WI38 (cell line): ENCODE measurements at regions not wholly inside any gene's neighbourhood (a gene's known extent, or its start where the extent isn't known, plus 50 kb on each side); places are given as distances from the start of the nearest gene placed in this dataset.
"Not testable (repeated sequence)": the region's sequence is repeated elsewhere in the genome, so short reads cannot be mapped to it uniquely, and the experiment has no call there.

ENCODE experiments used
- H3K4me3 ChIP-seq: 2 replicates; pipeline ENCODE4 v1.5.1; 2011; ENCODE audit warnings: low read depth, mild to moderate bottlenecking, control low read depth, low read length
- TF ChIP-seq, protein P1 (sequence below): IDR thresholded peaks from 2 replicates; pipeline ENCODE4 v1.5.1; 2012; ENCODE audit warnings: low read depth, mild to moderate bottlenecking, control low read depth, low read length

DNA sequence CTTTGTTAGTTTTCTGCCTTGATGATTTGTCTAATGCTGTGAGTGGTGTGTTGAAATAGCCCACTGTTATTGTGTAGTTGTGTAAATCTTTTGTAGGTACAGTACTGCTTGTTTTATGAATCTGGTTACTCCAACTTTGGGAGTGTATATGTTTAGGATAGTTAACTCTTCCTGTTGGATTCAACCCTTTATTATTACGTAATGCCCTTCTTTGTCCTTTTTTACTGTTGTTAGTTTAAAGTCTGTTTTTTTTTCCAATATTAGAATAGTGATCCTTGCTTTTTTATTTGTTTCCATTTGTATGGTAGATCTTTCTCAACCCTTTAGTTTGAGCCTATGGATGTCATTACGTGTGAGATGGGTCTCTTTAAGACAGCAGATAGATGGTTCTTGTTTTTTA is 261.5 kb upstream of the CDH2 start:
- TF ChIP-seq, protein P1, sequence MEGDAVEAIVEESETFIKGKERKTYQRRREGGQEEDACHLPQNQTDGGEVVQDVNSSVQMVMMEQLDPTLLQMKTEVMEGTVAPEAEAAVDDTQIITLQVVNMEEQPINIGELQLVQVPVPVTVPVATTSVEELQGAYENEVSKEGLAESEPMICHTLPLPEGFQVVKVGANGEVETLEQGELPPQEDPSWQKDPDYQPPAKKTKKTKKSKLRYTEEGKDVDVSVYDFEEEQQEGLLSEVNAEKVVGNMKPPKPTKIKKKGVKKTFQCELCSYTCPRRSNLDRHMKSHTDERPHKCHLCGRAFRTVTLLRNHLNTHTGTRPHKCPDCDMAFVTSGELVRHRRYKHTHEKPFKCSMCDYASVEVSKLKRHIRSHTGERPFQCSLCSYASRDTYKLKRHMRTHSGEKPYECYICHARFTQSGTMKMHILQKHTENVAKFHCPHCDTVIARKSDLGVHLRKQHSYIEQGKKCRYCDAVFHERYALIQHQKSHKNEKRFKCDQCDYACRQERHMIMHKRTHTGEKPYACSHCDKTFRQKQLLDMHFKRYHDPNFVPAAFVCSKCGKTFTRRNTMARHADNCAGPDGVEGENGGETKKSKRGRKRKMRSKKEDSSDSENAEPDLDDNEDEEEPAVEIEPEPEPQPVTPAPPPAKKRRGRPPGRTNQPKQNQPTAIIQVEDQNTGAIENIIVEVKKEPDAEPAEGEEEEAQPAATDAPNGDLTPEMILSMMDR = no peak
- H3K4me3 ChIP-seq = no peak overlapping the region

DNA sequence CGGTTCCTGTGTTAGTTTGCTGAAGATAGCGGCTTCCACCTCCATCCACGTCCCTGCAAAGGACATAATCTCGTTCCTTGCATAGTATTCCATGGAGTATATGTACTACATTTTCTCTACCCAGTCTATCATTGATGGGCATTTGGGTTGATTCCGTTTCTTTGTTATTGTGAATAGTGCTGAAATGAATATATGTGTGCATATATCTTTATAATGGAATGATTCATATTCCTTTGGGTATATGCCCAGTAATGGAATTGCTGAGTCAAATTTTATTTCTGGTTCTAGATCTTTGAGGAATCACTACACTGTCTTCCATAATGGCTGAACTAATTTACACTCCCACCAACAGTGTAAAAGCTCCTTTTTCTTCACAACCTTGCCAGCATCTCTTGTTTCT is 255.4 kb upstream of the CDH2 start:
- TF ChIP-seq, protein P1 = no peak
- no peak overlapping the region for H3K4me3 ChIP-seq

DNA sequence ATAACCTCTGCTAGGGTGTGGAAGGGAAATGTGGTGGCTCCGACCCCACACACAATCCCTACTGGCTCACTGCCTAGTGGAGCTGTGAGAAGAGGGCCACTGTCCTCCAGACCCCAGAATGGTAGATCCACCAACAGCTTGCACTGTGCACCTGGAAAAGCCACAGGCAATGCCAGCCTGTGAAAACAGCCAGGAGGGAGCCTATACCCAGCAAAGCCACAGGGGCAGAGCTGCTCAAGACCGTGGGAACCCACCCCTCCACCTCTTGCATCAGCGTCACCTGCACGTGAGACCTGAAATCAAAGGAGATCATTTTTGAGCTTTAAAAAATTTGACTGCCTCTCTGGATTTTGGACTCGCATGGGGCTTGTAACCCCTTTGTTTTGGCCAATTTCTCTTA is 249.0 kb upstream of the CDH2 start:
- no peak overlapping the region for H3K4me3 ChIP-seq
- TF ChIP-seq, protein P1 = no peak

DNA sequence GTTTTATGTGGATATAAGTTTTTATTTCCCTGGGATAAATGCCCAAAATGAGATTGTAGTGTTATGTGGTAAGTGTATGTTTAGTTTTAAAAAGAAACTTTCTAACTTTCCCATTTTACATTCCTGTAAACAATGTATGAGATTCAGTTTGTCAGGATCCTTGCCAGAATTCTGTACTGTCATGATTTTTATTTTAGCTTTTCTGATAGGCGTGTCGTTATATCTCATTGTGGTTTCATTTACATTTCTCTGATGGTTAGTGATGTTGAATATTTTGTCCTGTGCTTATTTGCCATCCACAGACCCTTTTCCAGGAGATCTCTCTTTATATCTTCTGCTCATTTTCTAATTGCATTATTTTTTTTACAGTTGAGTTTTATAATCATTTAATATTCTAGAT is 245.6 kb upstream of the CDH2 start:
- TF ChIP-seq, protein P1 = no peak
- no peak overlapping the region for H3K4me3 ChIP-seq

DNA sequence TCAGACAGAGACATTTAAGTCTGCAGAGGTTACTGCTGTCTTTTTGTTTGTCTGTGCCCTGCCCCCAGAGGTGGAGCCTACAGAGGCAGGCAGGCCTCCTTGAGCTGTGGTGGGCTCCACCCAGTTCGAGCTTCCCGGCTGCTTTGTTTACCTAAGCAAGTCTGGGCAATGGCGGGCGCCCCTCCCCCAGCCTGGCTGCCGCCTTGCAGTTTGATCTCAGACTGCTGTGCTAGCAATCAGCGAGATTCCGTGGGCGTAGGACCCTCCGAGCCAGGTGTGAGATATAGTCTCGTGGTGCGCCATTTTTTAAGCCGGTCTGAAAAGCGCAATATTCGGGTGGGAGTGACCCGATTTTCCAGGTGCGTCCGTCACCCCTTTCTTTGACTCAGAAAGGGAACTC is 245.0 kb upstream of the CDH2 start:
- H3K4me3 ChIP-seq = not testable (repeated sequence)

DNA sequence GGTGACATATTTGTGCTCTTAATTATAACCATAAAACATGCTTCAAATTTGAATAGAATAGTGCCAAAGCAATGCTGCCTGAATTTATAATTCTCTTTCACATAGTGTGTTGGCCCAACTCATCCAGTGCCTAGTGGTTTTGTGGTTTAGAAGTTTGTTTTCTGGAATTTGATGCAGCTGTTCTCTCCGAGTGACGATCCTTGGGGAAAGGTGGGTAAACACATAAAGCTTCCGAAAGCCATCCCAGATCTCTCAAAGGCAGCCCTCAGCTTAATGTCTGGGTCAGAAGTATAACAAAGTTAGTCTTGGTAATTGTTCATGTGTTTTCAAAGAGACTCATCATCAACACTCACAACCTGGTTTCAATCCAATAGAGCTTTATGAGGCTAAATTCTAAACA is 235.6 kb upstream of the CDH2 start:
- TF ChIP-seq, protein P1 = no peak
- no peak overlapping the region for H3K4me3 ChIP-seq

DNA sequence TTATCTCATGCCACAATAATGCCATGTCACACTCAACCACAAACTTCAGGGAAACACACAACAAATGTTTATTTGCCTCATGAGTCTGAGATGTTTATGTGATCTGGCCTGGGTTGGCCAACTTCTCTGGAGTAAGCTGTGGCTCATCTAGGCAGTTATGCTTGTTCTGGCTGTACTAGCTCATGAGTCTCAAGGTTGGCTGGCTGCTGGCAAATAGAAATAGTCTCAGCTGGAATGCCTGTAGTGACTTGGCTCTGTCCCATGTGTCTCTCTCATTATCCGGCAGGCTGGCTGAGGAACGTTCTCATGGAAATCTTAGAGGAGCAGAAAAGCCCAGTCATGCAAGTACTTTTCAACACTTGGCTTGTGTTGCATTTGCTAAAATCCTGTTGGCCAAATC is 234.9 kb upstream of the CDH2 start:
- TF ChIP-seq, protein P1 = no peak

DNA sequence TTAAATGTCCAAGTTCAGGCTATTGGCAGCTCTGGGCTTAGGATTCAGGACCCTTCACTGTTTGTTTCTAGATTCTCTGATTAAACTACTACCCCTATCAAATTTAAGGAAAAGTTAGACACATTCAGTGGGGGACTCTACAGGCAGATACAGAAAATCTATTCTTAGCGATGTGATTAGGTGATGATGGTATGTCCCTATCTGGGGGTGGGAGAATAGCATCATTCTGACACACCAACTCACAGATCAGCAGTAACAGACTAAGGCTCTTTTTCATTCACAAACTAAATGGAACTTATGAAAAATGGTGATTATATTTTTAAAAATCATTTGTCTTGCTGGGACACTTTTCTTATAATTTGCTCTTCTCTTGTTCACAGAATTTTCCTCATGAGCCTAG is 232.9 kb upstream of the CDH2 start:
- TF ChIP-seq, protein P1 = no peak

More for the DNA sequence above, 234.9 kb upstream of the CDH2 start:
- no peak overlapping the region for H3K4me3 ChIP-seq

More for the DNA sequence above, 232.9 kb upstream of the CDH2 start:
- no peak overlapping the region for H3K4me3 ChIP-seq
